PC-9 (cell line): ENCODE measurements at regions not wholly inside any gene's neighbourhood (a gene's known extent, or its start where the extent isn't known, plus 50 kb on each side); places are given as distances from the start of the nearest gene placed in this dataset.

Experiments used
- EZH2 ChIP-seq: fragments of 200-600 bp; sonication (generic); IDR thresholded peaks from 2 replicates; pipeline ENCODE4 v1.8.0; 2017; ENCODE audit warnings: antibody characterized with exemption, low read depth
- TF ChIP-seq, protein P1 (sequence below): fragments of 200-600 bp; sonication (generic); conservative IDR thresholded peaks from 2 replicates; pipeline ENCODE4 v1.6.1; 2017; ENCODE audit warnings: mixed run types, antibody characterized with exemption, mild to moderate bottlenecking, moderate library complexity

DNA sequence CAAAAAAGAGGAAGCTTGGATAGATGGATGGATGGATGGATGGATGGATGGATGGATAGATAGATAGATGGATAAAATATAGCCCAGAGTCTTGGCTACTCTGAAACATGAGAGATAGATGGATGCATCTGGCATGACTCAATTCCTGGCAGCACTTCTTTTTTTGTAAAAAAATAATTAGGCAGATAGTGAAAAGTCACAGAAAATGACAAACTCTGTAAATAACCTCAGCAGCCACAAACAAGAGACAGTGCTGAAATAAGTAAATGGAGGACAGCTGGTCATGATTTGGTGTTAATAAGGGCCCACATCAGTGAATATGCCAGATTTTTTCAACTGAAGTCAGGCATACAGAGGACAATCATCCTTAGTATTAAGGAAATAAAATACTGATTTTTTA, 585.0 kb upstream of the GCFC2 start:
- TF ChIP-seq, protein P1, sequence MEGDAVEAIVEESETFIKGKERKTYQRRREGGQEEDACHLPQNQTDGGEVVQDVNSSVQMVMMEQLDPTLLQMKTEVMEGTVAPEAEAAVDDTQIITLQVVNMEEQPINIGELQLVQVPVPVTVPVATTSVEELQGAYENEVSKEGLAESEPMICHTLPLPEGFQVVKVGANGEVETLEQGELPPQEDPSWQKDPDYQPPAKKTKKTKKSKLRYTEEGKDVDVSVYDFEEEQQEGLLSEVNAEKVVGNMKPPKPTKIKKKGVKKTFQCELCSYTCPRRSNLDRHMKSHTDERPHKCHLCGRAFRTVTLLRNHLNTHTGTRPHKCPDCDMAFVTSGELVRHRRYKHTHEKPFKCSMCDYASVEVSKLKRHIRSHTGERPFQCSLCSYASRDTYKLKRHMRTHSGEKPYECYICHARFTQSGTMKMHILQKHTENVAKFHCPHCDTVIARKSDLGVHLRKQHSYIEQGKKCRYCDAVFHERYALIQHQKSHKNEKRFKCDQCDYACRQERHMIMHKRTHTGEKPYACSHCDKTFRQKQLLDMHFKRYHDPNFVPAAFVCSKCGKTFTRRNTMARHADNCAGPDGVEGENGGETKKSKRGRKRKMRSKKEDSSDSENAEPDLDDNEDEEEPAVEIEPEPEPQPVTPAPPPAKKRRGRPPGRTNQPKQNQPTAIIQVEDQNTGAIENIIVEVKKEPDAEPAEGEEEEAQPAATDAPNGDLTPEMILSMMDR, result no peak
- TF ChIP-seq EZH2, result no peak
